ENCODE measurements at regions not wholly inside any gene's neighbourhood (a gene's known extent, or its start where the extent isn't known, plus 50 kb on each side); places are given as distances from the start of the nearest gene placed in this dataset.

- Mint-ChIP-seq H3K27me3 (ENCODE audit: insufficient read depth) (no peaks in the 10 kb centered on the region), H3K36me3 (ENCODE audit: low read depth) (no peaks in the 10 kb centered on the region), H3K4me3 (no peak overlapping the region), H3K27ac (no peak overlapping the region), H3K9me3 (no peaks in the 10 kb centered on the region), H3K4me1 (ENCODE audit: low read depth) (no peaks in the 10 kb centered on the region)
- intact Hi-C loops (cut with micrococcal nuclease), result no loop called here
- no peak for DNase-seq (ENCODE audit: low spot score)
These were observed 312.1 kb upstream of the MEOX2 start for GRCh38 chr7:15998617-15999016.

GRCh38 chr7:15995027-15995426, 308.5 kb upstream of the MEOX2 start:
- H3K9me3 Mint-ChIP-seq, result no peaks in the 10 kb centered on the region
- no peaks in the 10 kb centered on the region for H3K4me1 Mint-ChIP-seq (ENCODE audit: low read depth)
- no peak overlapping the region for H3K27ac Mint-ChIP-seq
- H3K36me3 Mint-ChIP-seq (ENCODE audit: low read depth), result no peaks in the 10 kb centered on the region
- H3K27me3 Mint-ChIP-seq (ENCODE audit: insufficient read depth), result no peaks in the 10 kb centered on the region
- intact Hi-C loops (cut with micrococcal nuclease), result no loop called here
- H3K4me3 Mint-ChIP-seq, result no peak overlapping the region
- no peak for DNase-seq (ENCODE audit: low spot score)

- Mint-ChIP-seq H3K4me3 (no peak overlapping the region), H3K9me3 (no peaks in the 10 kb centered on the region), H3K36me3 (ENCODE audit: low read depth) (no peaks in the 10 kb centered on the region), H3K27me3 (ENCODE audit: insufficient read depth) (no peaks in the 10 kb centered on the region), H3K4me1 (ENCODE audit: low read depth) (no peaks in the 10 kb centered on the region), H3K27ac (no peak overlapping the region)
- DNase-seq (ENCODE audit: low spot score), result no peak
- intact Hi-C loops (cut with micrococcal nuclease), result no loop called here
These were observed 302.7 kb upstream of the MEOX2 start for GRCh38 chr7:15989194-15989593.

GRCh38 chr7:15985587-15986384, 299.3 kb upstream of the MEOX2 start:
- intact Hi-C loops (cut with micrococcal nuclease), result no loop called here
- no peaks in the 10 kb centered on the region for H3K27me3 Mint-ChIP-seq (ENCODE audit: insufficient read depth)
- H3K36me3 Mint-ChIP-seq (ENCODE audit: low read depth), result no peaks in the 10 kb centered on the region
- no peak overlapping the region for H3K27ac Mint-ChIP-seq
- H3K4me1 Mint-ChIP-seq (ENCODE audit: low read depth), result no peaks in the 10 kb centered on the region
- DNase-seq (ENCODE audit: low spot score), result no peak
- no peaks in the 10 kb centered on the region for H3K9me3 Mint-ChIP-seq
- H3K4me3 Mint-ChIP-seq, result no peak overlapping the region

- no peaks in the 10 kb centered on the region for H3K4me1 Mint-ChIP-seq (ENCODE audit: low read depth)
- no peak overlapping the region for H3K4me3 Mint-ChIP-seq
- DNase-seq (ENCODE audit: low spot score), result no peak
- H3K36me3 Mint-ChIP-seq (ENCODE audit: low read depth), result no peaks in the 10 kb centered on the region
- peaks cover 4% of the 10 kb centered on the region for H3K9me3 Mint-ChIP-seq
- intact Hi-C loops (cut with micrococcal nuclease), result no loop called here
- no peaks in the 10 kb centered on the region for H3K27me3 Mint-ChIP-seq (ENCODE audit: insufficient read depth)
- H3K27ac Mint-ChIP-seq, result no peak overlapping the region
These were observed 291.2 kb upstream of the MEOX2 start for GRCh38 chr7:15977663-15978062.

GRCh38 chr7:15972862-15973275, 286.4 kb upstream of the MEOX2 start:
- H3K4me1 Mint-ChIP-seq (ENCODE audit: low read depth), result no peaks in the 10 kb centered on the region
- no peaks in the 10 kb centered on the region for H3K27me3 Mint-ChIP-seq (ENCODE audit: insufficient read depth)
- H3K36me3 Mint-ChIP-seq (ENCODE audit: low read depth), result no peaks in the 10 kb centered on the region
- H3K4me3 Mint-ChIP-seq, result no peak overlapping the region
- intact Hi-C loops (cut with micrococcal nuclease), result no loop called here
- H3K9me3 Mint-ChIP-seq, result peaks cover 3% of the 10 kb centered on the region
- no peak for DNase-seq (ENCODE audit: low spot score)
- H3K27ac Mint-ChIP-seq, result no peak overlapping the region

GRCh38 chr7:15967551-15967950, 281.1 kb upstream of the MEOX2 start:
- intact Hi-C loops (cut with micrococcal nuclease), result no loop called here
- Mint-ChIP-seq H3K4me1 (ENCODE audit: low read depth) (no peaks in the 10 kb centered on the region), H3K27ac (no peak overlapping the region), H3K4me3 (no peak overlapping the region), H3K9me3 (no peaks in the 10 kb centered on the region), H3K36me3 (ENCODE audit: low read depth) (no peaks in the 10 kb centered on the region), H3K27me3 (ENCODE audit: insufficient read depth) (no peaks in the 10 kb centered on the region)
- DNase-seq (ENCODE audit: low spot score), result no peak

- intact Hi-C loops (cut with micrococcal nuclease), result no loop called here
- H3K4me3 Mint-ChIP-seq, result no peak overlapping the region
These were observed 280.6 kb upstream of the MEOX2 start for GRCh38 chr7:15967121-15967520.

GRCh38 chr7:15963206-15963605, 276.7 kb upstream of the MEOX2 start:
- Mint-ChIP-seq H3K27me3 (ENCODE audit: insufficient read depth) (no peaks in the 10 kb centered on the region), H3K9me3 (no peaks in the 10 kb centered on the region), H3K36me3 (ENCODE audit: low read depth) (no peaks in the 10 kb centered on the region), H3K27ac (no peak overlapping the region), H3K4me1 (ENCODE audit: low read depth) (no peaks in the 10 kb centered on the region), H3K4me3 (no peak overlapping the region)
- intact Hi-C loops (cut with micrococcal nuclease), result no loop called here
- DNase-seq (ENCODE audit: low spot score), result no peak

More at GRCh38 chr7:15967121-15967520, 280.6 kb upstream of the MEOX2 start:
- no peaks in the 10 kb centered on the region for H3K9me3 Mint-ChIP-seq
- no peak for DNase-seq (ENCODE audit: low spot score)
- H3K36me3 Mint-ChIP-seq (ENCODE audit: low read depth), result no peaks in the 10 kb centered on the region
- no peak overlapping the region for H3K27ac Mint-ChIP-seq
- no peaks in the 10 kb centered on the region for H3K4me1 Mint-ChIP-seq (ENCODE audit: low read depth)
- H3K27me3 Mint-ChIP-seq (ENCODE audit: insufficient read depth), result no peaks in the 10 kb centered on the region

GRCh38 chr7:15954671-15955354, 268.3 kb upstream of the MEOX2 start:
- no peaks in the 10 kb centered on the region for H3K27me3 Mint-ChIP-seq (ENCODE audit: insufficient read depth)
- no peak overlapping the region for H3K27ac Mint-ChIP-seq
- H3K9me3 Mint-ChIP-seq, result peaks cover 5% of the 10 kb centered on the region
- no peaks in the 10 kb centered on the region for H3K4me1 Mint-ChIP-seq (ENCODE audit: low read depth)
- DNase-seq (ENCODE audit: low spot score), result no peak
- H3K36me3 Mint-ChIP-seq (ENCODE audit: low read depth), result no peaks in the 10 kb centered on the region
- H3K4me3 Mint-ChIP-seq, result no peak overlapping the region
- intact Hi-C loops (cut with micrococcal nuclease), result no loop called here

GRCh38 chr7:15950299-15950698, 263.8 kb upstream of the MEOX2 start:
- intact Hi-C loops (cut with micrococcal nuclease), result no loop called here
- no peak overlapping the region for H3K27ac Mint-ChIP-seq
- H3K9me3 Mint-ChIP-seq, result peaks cover 8% of the 10 kb centered on the region
- H3K27me3 Mint-ChIP-seq (ENCODE audit: insufficient read depth), result no peaks in the 10 kb centered on the region
- no peaks in the 10 kb centered on the region for H3K4me1 Mint-ChIP-seq (ENCODE audit: low read depth)
- no peaks in the 10 kb centered on the region for H3K36me3 Mint-ChIP-seq (ENCODE audit: low read depth)
- no peak for DNase-seq (ENCODE audit: low spot score)
- no peak overlapping the region for H3K4me3 Mint-ChIP-seq

- intact Hi-C loops (cut with micrococcal nuclease), result no loop called here
- DNase-seq (ENCODE audit: low spot score), result no peak
- Mint-ChIP-seq H3K27me3 (ENCODE audit: insufficient read depth) (no peaks in the 10 kb centered on the region), H3K36me3 (ENCODE audit: low read depth) (no peaks in the 10 kb centered on the region), H3K9me3 (peaks cover 3% of the 10 kb centered on the region), H3K4me1 (ENCODE audit: low read depth) (no peaks in the 10 kb centered on the region), H3K4me3 (no peak overlapping the region), H3K27ac (no peak overlapping the region)
These were observed 261.3 kb upstream of the MEOX2 start for GRCh38 chr7:15947754-15948153.

- Mint-ChIP-seq H3K9me3 (no peaks in the 10 kb centered on the region), H3K4me3 (no peak overlapping the region), H3K4me1 (ENCODE audit: low read depth) (no peaks in the 10 kb centered on the region), H3K27ac (no peak overlapping the region), H3K27me3 (ENCODE audit: insufficient read depth) (no peaks in the 10 kb centered on the region), H3K36me3 (ENCODE audit: low read depth) (no peaks in the 10 kb centered on the region)
- DNase-seq (ENCODE audit: low spot score), result no peak
- intact Hi-C loops (cut with micrococcal nuclease), result no loop called here
These were observed 251.6 kb upstream of the MEOX2 start for GRCh38 chr7:15938115-15938514.
